GM12872 (cell line): ENCODE measurements at regions not wholly inside any gene's neighbourhood (a gene's known extent, or its start where the extent isn't known, plus 50 kb on each side); places are given as distances from the start of the nearest gene placed in this dataset.

Source experiments
- TF ChIP-seq, protein P1 (sequence below): IDR thresholded peaks from 3 replicates; pipeline ENCODE4 v1.5.1; 2011; ENCODE audit warnings: low read depth, mild to moderate bottlenecking, low read length, moderate library complexity; ENCODE audit not compliant: insufficient read depth

DNA sequence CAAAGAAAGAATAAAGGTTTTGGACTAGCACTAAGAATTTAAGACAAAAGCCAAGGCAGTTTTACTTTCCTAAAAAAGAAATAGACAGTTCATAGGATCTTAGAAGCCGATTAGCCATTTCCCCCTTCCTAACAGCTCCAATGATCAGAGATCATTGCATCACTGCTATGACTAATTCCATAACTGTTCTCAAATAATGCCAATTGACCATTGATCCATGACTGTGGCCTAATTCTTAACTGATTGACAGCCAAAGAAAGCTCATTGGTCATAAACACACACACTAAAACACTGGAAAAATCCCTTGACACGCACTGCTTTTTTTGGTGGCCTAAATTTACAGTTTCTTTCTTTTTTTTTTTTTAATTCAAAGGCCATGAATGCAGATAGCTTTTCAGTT lies 345.0 kb upstream of the ACVR2A start:
- TF ChIP-seq, protein P1, sequence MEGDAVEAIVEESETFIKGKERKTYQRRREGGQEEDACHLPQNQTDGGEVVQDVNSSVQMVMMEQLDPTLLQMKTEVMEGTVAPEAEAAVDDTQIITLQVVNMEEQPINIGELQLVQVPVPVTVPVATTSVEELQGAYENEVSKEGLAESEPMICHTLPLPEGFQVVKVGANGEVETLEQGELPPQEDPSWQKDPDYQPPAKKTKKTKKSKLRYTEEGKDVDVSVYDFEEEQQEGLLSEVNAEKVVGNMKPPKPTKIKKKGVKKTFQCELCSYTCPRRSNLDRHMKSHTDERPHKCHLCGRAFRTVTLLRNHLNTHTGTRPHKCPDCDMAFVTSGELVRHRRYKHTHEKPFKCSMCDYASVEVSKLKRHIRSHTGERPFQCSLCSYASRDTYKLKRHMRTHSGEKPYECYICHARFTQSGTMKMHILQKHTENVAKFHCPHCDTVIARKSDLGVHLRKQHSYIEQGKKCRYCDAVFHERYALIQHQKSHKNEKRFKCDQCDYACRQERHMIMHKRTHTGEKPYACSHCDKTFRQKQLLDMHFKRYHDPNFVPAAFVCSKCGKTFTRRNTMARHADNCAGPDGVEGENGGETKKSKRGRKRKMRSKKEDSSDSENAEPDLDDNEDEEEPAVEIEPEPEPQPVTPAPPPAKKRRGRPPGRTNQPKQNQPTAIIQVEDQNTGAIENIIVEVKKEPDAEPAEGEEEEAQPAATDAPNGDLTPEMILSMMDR, result no peak

DNA sequence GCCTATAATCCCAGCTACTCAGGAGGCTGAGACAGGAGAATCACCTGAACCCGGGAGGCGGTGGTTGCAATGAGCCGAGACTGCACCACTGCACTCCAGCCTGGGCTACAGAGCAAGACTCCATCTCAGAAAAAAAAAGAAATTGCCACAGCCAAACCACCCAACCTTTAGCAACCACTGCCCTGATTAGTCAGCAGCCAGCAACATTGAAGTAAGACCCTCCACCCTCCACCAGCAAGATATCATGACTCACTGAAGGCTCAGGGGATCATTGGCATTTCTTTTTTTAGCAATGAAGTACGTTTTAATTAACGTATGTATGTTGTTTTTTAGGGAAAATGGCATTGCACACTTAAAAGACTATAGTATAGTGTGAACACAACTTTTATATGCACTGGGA lies 349.1 kb upstream of the ACVR2A start:
- TF ChIP-seq, protein P1, result no peak

DNA sequence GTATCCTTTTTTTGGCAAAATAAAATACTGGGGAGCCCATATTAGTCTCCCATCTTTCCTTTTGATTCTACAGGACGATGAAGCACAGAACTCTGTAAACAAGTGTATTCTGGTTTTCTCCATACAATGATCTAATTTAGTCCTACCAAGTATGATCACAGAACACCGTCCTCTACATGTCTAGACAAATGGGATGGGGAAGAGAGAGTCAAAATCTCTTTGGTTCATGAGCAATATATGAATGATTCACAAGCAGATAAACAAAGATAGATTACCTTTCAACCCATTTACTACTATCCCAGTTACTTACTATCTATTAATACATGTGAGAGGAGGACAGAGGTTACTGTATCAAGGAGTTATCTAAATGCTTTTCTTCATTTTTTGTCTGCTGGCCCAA lies 352.4 kb upstream of the ACVR2A start:
- TF ChIP-seq, protein P1, result no peak

DNA sequence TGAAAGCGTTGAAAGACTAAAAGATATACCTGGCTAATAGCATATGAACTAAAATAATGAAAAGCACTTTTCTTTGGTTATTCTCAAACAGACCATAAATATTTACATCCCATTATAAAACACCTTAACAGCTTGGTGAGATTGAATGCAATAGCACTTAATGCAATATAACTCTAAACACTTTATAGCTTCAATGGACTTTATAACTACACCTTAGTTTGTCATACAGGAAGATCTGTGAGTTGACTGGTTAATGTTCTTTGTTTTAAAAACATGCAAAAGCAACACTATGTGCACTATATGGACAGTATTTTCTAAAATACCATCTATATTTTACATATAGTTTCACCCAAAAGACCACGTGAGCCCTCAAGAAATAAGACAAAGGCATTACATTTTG lies 353.3 kb upstream of the ACVR2A start:
- TF ChIP-seq, protein P1, result no peak

DNA sequence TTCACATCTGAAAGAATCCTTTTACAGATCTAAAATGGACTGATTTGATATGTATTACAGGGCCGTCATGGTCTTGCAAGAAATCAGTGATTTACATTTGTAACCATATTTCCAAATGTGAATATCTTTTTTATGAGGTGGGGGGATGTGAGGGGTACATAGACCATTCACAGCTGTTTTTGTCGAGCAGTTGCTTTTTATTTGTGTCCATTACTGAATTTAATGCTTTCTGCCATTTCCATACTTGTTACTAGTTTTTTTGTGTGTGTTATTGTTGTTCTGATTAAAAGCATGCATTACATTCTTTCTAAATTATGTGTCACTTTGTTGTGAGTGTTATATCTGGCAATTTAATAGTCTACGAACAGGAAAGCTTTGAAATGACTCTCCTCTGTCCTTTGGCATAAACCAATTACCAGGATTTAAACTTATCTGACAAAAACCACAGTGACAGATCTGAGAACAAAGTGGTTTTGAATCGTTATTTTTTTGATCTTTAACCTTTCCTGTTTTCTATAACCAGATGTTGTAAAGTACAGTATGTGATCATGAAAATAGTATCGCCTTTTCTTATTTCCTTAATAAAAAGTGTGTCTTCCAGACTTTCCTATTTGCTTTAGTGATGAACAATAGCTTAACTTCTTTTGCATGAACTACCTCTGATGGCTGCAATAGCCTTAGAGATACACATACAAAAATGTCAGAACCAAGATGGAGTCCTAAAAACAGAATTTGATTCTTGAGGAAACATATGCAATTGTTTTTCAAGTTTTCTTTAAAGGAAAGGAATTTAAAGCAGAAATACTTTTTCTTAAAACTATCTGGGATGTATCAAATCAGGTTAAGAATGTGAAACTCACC lies 354.2 kb upstream of the ACVR2A start:
- TF ChIP-seq, protein P1, result no peak

DNA sequence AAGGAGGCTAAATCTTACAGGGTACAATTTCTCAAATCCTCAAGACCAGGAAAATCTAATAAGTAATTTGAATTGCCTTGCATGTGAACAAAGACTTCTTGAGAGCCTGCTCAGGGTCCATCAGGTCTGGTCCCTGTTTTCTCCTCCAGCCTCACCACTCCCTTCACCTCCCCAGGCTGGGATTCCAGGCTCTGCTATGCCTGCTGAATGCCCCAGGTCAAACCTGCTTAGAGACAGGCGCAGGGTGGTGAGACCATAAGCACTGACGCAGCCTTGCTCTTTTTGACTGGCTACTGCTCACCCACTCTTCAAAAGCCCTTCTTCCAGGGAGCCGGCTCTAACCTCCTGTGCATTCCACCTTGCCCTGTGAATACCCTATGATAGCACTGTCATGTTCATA lies 356.4 kb upstream of the ACVR2A start:
- TF ChIP-seq, protein P1, result no peak

DNA sequence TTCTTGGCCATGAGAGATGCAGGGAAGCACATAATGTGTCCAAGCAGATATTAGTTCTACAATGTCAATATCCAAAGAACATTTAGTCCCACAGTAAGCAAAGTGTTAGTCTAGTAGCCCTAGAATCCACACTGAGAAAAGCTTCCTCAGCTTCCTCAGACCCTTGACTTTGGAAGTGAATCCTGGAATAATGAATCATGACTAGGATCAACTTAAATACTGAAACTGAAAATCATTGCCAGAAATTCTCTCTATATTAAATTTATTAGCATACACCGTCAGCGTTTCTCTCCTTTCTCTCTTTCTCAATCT lies 356.9 kb upstream of the ACVR2A start:
- TF ChIP-seq, protein P1, result no peak
